ENCODE measurements at regions not wholly inside any gene's neighbourhood (a gene's known extent, or its start where the extent isn't known, plus 50 kb on each side); places are given as distances from the start of the nearest gene placed in this dataset.
A peak's percentile ranks its signal among the peaks of the same experiment; 100 is the strongest.

GRCh38 chr12:41903014-41903708 is 241.5 kb downstream of the GXYLT1 start:
- no peaks in the 10 kb centered on the region for H3K27me3 ChIP-seq (ENCODE audit: insufficient read depth, low read depth, low read length)
- no peak overlapping the region for H3K4me2 ChIP-seq (ENCODE audit: low read length)
- TF ChIP-seq SMC3 (conservative IDR thresholded peaks at IDR 0.05; ENCODE audit: poor library complexity) (no peak), REST (IDR thresholded peaks at IDR 0.05; ENCODE audit: borderline replicate concordance) (no peak), EZH2 (IDR thresholded peaks at IDR 0.05; ENCODE audit: borderline replicate concordance, insufficient read depth, low read length, poor library complexity, severe bottlenecking) (no peak), TAF1 (IDR thresholded peaks at IDR 0.05; ENCODE audit: low read depth) (no peak)
- no peaks in the 10 kb centered on the region for H3K79me2 ChIP-seq (replicated peaks; ENCODE audit: insufficient read depth, low read length)
- no peaks in the 10 kb centered on the region for H3F3A ChIP-seq (ENCODE audit: insufficient read depth, low read length, poor library complexity, severe bottlenecking)
- H3K9me3 ChIP-seq (ENCODE audit: low read length), result no peaks in the 10 kb centered on the region
- H3K36me3 ChIP-seq (ENCODE audit: insufficient read depth, low read length), result no peaks in the 10 kb centered on the region
- H3K9ac ChIP-seq (ENCODE audit: low read length), result no peak overlapping the region
- H3K27ac ChIP-seq (ENCODE audit: low read length), result peak overlapping the region; percentile 63
- no peaks in the 10 kb centered on the region for H3K9me2 ChIP-seq (ENCODE audit: insufficient read depth, low read length)
- no peaks in the 10 kb centered on the region for H4K20me1 ChIP-seq (ENCODE audit: insufficient read depth)
- H3K4me3 ChIP-seq (ENCODE audit: low read length), result no peak overlapping the region
- H2AFZ ChIP-seq (ENCODE audit: low read depth, low read length), result no peak overlapping the region

GRCh38 chr12:41899577-41899976 is 245.1 kb downstream of the GXYLT1 start:
- H3F3A ChIP-seq (ENCODE audit: insufficient read depth, low read length, poor library complexity, severe bottlenecking), result no peaks in the 10 kb centered on the region
- no peak overlapping the region for H3K9ac ChIP-seq (ENCODE audit: low read length)
- H3K79me2 ChIP-seq (replicated peaks; ENCODE audit: insufficient read depth, low read length), result no peaks in the 10 kb centered on the region
- no peak overlapping the region for H2AFZ ChIP-seq (ENCODE audit: low read depth, low read length)
- H3K9me2 ChIP-seq (ENCODE audit: insufficient read depth, low read length), result no peaks in the 10 kb centered on the region
- H3K27me3 ChIP-seq (ENCODE audit: insufficient read depth, low read depth, low read length), result no peaks in the 10 kb centered on the region
- H4K20me1 ChIP-seq (ENCODE audit: insufficient read depth), result no peaks in the 10 kb centered on the region
- H3K9me3 ChIP-seq (ENCODE audit: low read length), result no peaks in the 10 kb centered on the region
- TF ChIP-seq REST (IDR thresholded peaks at IDR 0.05; ENCODE audit: borderline replicate concordance) (no peak), TAF1 (IDR thresholded peaks at IDR 0.05; ENCODE audit: low read depth) (no peak), RAD21 (conservative IDR thresholded peaks at IDR 0.05) (no peak), MXI1 (conservative IDR thresholded peaks at IDR 0.05; ENCODE audit: poor library complexity, severe bottlenecking) (no peak)
- no peak overlapping the region for H3K4me3 ChIP-seq (ENCODE audit: low read length)
- H3K36me3 ChIP-seq (ENCODE audit: insufficient read depth, low read length), result no peaks in the 10 kb centered on the region
- no peak overlapping the region for H3K27ac ChIP-seq (ENCODE audit: low read length)
- no peak overlapping the region for H3K4me2 ChIP-seq (ENCODE audit: low read length)

Data from neural cell (in vitro differentiated cells).